GM12872 (cell line): ENCODE measurements at regions not wholly inside any gene's neighbourhood (a gene's known extent, or its start where the extent isn't known, plus 50 kb on each side); places are given as distances from the start of the nearest gene placed in this dataset.

ENCODE experiments used
- CTCF ChIP-seq: IDR thresholded peaks from 3 replicates; pipeline ENCODE4 v1.5.1; 2011; ENCODE audit warnings: low read depth, mild to moderate bottlenecking, low read length, moderate library complexity; ENCODE audit not compliant: insufficient read depth

GRCh38 chr6:22657352-22657980 lies 88.1 kb downstream of the HDGFL1 start:
- TF ChIP-seq CTCF, result no peak

DNA sequence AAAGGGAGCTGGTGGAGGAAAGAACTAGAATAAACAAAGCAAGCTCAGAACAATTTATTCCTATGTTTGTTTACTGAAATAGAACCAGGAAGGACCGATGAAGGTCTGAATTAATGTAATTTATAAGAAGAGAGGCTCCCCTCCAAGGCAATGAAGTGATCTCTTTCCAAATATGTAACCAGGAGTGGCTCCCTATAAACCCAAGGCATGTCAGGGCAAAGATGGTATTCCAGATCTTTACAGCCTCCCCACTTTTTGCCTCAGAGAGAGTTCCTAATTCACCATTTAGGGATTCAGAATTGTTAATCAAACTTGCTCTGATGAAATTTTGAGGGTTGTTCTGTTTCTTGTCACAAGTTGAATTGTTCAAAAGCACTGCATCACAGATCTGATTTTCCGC lies 88.8 kb downstream of the HDGFL1 start:
- no peak for TF ChIP-seq CTCF

DNA sequence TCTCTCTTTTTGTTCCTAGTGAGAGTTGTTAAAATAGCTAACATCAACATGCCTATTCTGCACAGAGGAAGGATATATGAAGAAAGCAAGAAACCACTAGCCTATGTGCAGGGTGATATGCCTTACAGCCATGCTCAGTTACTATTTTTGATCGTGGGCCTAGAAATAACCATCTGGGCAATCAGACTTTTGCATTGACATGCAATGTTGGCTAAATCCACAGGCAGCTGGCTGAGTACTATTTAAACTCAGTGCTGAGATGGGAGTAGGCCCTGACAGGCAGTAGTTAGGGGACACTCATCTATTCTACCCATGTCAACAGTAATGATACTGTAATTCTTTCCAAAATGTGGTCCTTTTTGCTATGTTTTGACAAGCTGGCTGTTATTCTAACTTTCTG lies 89.6 kb downstream of the HDGFL1 start:
- TF ChIP-seq CTCF, result no peak

DNA sequence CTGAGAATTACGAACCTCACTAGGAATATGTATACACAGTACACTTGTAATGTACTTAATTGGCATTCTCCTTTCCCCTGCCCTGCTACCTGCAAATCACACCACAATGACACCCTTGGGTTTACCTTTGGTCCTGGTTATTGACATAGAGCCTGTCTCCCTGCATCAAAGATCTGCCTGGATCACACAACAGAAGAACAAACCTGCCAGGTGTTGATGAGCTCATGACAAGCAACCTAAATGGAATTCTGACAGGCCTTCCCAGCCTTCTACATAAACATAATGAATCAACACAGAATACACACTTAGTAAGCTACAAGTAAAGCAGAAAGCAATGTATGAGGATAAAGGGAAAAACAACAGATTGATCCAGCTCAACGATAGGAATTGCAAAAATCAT lies 95.6 kb downstream of the HDGFL1 start:
- TF ChIP-seq CTCF, result no peak

- TF ChIP-seq CTCF, result no peak
Measured at GRCh38 chr6:22666021-22666420, 96.7 kb downstream of the HDGFL1 start.

GRCh38 chr6:22666586-22666985 lies 97.2 kb downstream of the HDGFL1 start:
- TF ChIP-seq CTCF, result no peak

DNA sequence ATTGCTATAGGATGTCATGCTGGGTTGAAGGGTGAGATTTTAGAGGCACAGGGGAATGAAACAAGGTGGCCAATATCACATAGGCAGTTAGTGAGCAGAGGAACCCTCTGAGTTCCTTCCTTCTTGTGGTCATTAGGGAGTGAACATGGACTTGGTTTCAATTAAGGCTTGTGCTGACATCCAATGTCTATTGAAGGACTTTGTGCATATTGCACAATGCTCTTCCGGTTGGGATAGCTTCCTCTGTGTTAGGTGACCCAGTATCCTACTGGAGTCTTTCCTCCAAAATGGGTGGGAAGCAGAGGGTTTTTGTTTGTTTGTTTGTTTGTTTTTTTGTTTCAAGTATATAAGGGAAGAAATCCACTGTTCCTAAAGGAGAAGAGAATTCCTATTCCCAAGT lies 98.5 kb downstream of the HDGFL1 start:
- no peak for TF ChIP-seq CTCF
